AG04449 (cell line): ENCODE measurements at regions not wholly inside any gene's neighbourhood (a gene's known extent, or its start where the extent isn't known, plus 50 kb on each side); places are given as distances from the start of the nearest gene placed in this dataset.

Experiments used
- CTCF ChIA-PET: fragments of 350-600 bp; formaldehyde crosslinking; extraction: SDS; loops from one replicate; lab custom pipeline; 2021; ENCODE audit warnings: antibody characterized with exemption; lab: Yijun Ruan, JAX
- POLR2A ChIA-PET: fragments of 400-600, 350-600 bp; formaldehyde crosslinking; extraction: SDS; loops from one replicate; lab custom pipeline; 2020; ENCODE audit warnings: antibody characterized with exemption, inconsistent platforms; lab: Yijun Ruan, JAX
- DNase-seq: peaks from one replicate; pipeline ENCODE4 v3.0.0-alpha.2; 2010; ENCODE audit warnings: low read depth, low spot score
- H3K4me3 ChIP-seq: 2 replicates; pipeline ENCODE4 v1.5.1; 2011; ENCODE audit warnings: low read depth, mild to moderate bottlenecking, control low read depth, low read length
- CTCF ChIP-seq: IDR thresholded peaks from one replicate; pipeline ENCODE4 v1.5.1; 2011; ENCODE audit warnings: mild to moderate bottlenecking, moderate library complexity, low read length, control low read depth, inconsistent platforms; ENCODE audit not compliant: insufficient read depth; ENCODE audit errors: missing control alignments

- TF ChIP-seq CTCF: no peak
- ChIA-PET CTCF (no interaction called here), POLR2A (no interaction called here)
- H3K4me3 ChIP-seq: no peak overlapping the region
- DNase-seq: no peak
These were observed 111.3 kb upstream of the LHX1 start for GRCh38 chr17:36825951-36826350.

- TF ChIP-seq CTCF: no peak
- DNase-seq: no peak
- ChIA-PET CTCF (no interaction called here), POLR2A (no interaction called here)
- H3K4me3 ChIP-seq: no peak overlapping the region
These were observed 110.2 kb upstream of the LHX1 start for GRCh38 chr17:36827081-36827480.

GRCh38 chr17:36829676-36830075, 107.6 kb upstream of the LHX1 start:
- no peak for TF ChIP-seq CTCF
- ChIA-PET POLR2A (no interaction called here), CTCF (no interaction called here)
- no peak overlapping the region for H3K4me3 ChIP-seq
- DNase-seq: no peak

GRCh38 chr17:36833279-36833678, 104.0 kb upstream of the LHX1 start:
- no peak for DNase-seq
- no peak for TF ChIP-seq CTCF
- no peak overlapping the region for H3K4me3 ChIP-seq
- CTCF ChIA-PET: no interaction called here
- POLR2A ChIA-PET: no interaction called here

GRCh38 chr17:36835036-36835435, 102.2 kb upstream of the LHX1 start:
- no peak overlapping the region for H3K4me3 ChIP-seq
- DNase-seq: no peak
- TF ChIP-seq CTCF: no peak
- ChIA-PET CTCF (no interaction called here), POLR2A (no interaction called here)

GRCh38 chr17:36837195-36837938, 99.9 kb upstream of the LHX1 start:
- POLR2A ChIA-PET: no interaction called here
- TF ChIP-seq CTCF: no peak
- no peak for DNase-seq
- CTCF ChIA-PET: no interaction called here
- H3K4me3 ChIP-seq: no peak overlapping the region
